Kidney epithelial cell (primary cell): ENCODE measurements at regions not wholly inside any gene's neighbourhood (a gene's known extent, or its start where the extent isn't known, plus 50 kb on each side); places are given as distances from the start of the nearest gene placed in this dataset.

ENCODE experiments used
- DNase-seq: peaks from one replicate; pipeline ENCODE4 v3.0.0-alpha.2; 2010; ENCODE audit warnings: low read depth
- H3K27me3 ChIP-seq: 2 replicates; pipeline ENCODE4 v1.6.0; 2011; ENCODE audit warnings: low read length; ENCODE audit not compliant: control insufficient read depth, insufficient read depth
- H3K36me3 ChIP-seq: 2 replicates; pipeline ENCODE4 v1.5.1; 2011; ENCODE audit warnings: low read length; ENCODE audit not compliant: control insufficient read depth, insufficient read depth
- H3K4me3 ChIP-seq: 2 replicates; pipeline ENCODE4 v1.5.1; 2011; ENCODE audit warnings: low read depth, mild to moderate bottlenecking, control low read depth, low read length
- TF ChIP-seq, protein P1 (sequence below): IDR thresholded peaks from 2 replicates; pipeline ENCODE4 v1.5.1; 2011; ENCODE audit warnings: mild to moderate bottlenecking, moderate library complexity, low read length, control low read depth, inconsistent platforms; ENCODE audit not compliant: insufficient read depth, poor library complexity, severe bottlenecking

DNA sequence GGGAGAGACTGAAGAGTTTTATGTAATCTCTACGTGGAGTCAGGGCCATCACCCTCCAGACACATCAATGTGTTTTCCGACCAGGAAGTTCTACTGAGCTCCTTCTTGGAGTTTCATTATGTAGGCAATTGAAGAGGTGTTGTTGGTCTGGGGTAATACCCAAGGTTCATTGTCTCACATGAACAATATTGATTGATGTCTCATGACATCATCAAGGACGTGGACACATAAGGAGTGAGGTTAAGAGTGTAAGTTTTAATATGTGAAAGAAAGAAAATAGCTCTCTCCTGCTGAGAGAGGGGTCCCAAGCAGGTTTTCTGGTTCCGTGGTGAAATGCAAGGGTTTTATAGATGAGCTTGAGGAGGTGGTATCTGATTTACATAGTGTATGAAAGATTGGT, 280.7 kb upstream of the MIR17HG start:
- no peak overlapping the region for H3K4me3 ChIP-seq
- H3K27me3 ChIP-seq, result no peaks in the 10 kb centered on the region
- DNase-seq, result no peak
- no peaks in the 10 kb centered on the region for H3K36me3 ChIP-seq
- TF ChIP-seq, protein P1, sequence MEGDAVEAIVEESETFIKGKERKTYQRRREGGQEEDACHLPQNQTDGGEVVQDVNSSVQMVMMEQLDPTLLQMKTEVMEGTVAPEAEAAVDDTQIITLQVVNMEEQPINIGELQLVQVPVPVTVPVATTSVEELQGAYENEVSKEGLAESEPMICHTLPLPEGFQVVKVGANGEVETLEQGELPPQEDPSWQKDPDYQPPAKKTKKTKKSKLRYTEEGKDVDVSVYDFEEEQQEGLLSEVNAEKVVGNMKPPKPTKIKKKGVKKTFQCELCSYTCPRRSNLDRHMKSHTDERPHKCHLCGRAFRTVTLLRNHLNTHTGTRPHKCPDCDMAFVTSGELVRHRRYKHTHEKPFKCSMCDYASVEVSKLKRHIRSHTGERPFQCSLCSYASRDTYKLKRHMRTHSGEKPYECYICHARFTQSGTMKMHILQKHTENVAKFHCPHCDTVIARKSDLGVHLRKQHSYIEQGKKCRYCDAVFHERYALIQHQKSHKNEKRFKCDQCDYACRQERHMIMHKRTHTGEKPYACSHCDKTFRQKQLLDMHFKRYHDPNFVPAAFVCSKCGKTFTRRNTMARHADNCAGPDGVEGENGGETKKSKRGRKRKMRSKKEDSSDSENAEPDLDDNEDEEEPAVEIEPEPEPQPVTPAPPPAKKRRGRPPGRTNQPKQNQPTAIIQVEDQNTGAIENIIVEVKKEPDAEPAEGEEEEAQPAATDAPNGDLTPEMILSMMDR, result no peak

DNA sequence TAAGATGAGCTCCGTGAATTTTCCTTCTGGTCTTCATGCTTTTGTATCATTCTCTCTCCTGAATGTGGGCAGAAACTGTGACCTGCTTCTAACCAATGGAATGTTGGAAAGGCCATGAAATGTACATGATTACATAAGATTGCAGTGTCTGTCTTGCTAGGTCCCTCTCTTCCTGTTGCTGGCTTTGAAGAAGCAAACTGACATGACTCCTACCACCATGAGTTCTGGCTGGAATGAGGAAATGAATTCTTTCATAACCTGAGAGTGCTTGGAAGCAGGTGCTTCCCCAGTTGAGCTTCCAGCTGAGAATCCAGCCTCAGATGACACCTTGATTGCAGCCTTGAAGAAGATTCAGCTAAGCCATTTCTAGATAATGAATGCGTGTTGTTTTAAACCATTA, 275.0 kb upstream of the MIR17HG start:
- Histone ChIP-seq H3K27me3 (no peaks in the 10 kb centered on the region), H3K4me3 (no peak overlapping the region), H3K36me3 (no peaks in the 10 kb centered on the region)
- DNase-seq, result no peak
- TF ChIP-seq, protein P1, result no peak

DNA sequence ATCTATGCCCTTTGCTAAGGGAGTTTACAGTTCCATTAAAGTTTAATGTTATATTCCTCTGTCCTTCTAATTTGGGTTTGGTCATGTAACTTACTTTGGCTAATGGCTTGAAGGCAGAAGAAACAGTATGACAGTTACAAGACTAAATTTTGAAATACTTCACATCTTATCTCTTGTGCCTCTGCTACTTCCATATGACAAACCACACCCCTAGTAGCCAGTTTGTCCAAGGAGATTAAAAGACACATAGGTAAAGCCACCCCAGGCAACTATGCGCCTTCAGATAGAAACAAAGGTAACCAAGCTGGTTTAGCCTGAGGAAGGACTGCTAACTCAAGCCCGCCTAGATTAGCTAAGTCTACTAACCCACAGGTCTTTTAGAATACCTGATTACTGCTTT, 273.4 kb upstream of the MIR17HG start:
- TF ChIP-seq, protein P1, result no peak
- H3K4me3 ChIP-seq, result no peak overlapping the region
- no peaks in the 10 kb centered on the region for H3K27me3 ChIP-seq
- no peaks in the 10 kb centered on the region for H3K36me3 ChIP-seq
- DNase-seq, result no peak

DNA sequence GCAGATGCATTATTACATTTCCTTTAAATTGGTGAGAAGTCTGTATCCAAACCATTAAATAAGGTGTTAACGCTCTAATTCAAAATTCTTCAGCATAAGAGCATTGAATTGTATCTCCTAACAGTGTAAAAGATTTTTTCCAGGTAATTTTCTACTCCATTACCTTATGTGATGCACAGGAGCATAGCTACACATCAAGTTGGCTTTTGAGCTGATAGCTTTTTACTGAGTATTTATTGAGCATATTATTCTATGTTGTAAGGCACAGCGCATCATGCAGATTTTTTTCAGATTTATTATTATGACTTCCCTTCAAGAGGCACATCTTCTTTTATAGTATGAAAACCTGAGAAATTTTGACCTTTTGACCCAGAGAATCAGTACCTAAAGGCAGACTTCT, 270.7 kb upstream of the MIR17HG start:
- DNase-seq, result no peak
- H3K4me3 ChIP-seq, result no peak overlapping the region
- no peaks in the 10 kb centered on the region for H3K27me3 ChIP-seq
- TF ChIP-seq, protein P1, result no peak
- H3K36me3 ChIP-seq, result no peaks in the 10 kb centered on the region

DNA sequence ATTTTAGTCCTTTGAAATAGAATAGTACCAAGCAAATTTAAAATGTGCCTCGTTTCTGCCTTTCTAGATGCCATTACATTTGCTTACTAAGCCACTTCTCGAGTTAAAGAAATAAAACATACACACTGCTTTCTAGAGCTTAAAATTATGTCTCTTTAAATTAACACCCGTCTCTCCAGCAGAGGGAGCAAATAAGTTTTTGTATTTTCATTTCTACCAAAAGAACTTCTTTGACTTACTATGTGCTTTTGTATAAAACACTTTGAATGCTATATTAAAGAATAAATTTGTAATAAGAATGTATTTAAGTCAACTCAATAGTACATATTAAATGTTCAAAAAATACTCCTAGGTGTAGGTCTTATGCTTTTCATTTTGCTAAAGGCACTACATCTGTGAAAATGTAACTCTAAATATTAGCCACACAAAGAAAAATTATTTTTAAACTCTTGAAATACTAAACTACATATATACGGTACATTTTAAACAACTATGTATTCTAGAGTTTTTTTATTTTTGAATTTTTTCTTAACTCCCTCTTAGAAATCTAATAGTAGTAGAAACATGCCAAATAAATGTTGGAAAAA, 269.3 kb upstream of the MIR17HG start:
- no peak for DNase-seq
- Histone ChIP-seq H3K4me3 (no peak overlapping the region), H3K36me3 (no peaks in the 10 kb centered on the region), H3K27me3 (no peaks in the 10 kb centered on the region)
- TF ChIP-seq, protein P1, result peak; percentile 28

DNA sequence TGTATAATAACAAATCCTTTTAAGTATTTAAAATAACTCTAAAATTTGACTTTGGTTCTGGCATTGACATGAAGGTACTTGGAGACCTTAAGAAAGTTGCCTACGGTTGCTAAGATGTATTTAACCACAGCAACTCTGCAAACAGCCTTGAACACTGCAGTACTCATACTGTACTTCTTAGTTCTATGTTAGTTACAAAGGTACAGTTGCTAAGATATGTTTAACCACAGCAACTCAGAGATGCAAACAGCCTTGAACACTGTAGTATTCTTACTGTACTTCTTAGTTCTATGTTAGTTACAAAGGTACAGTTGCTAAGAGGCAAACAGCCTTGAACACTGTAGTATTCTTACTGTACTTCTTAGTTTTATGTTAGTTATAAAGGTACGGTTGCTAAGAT, 268.3 kb upstream of the MIR17HG start:
- DNase-seq, result no peak
- no peaks in the 10 kb centered on the region for H3K27me3 ChIP-seq
- no peaks in the 10 kb centered on the region for H3K36me3 ChIP-seq
- no peak overlapping the region for H3K4me3 ChIP-seq
- TF ChIP-seq, protein P1, result no peak
